NCI-H187 treated with DMSO at 0.1 percent for 48 hours (cell line): ENCODE measurements at regions not wholly inside any gene's neighbourhood (a gene's known extent, or its start where the extent isn't known, plus 50 kb on each side); places are given as distances from the start of the nearest gene placed in this dataset.

Source experiments
- DNase-seq: peaks from one replicate; lab custom pipeline; 2025; lab: John Stamatoyannopoulos, UW

- DNase-seq: no peak
These were observed 701.3 kb downstream of the TBC1D32 start for GRCh38 chr6:120632975-120633374.

- DNase-seq: no peak
These were observed 706.7 kb downstream of the TBC1D32 start for GRCh38 chr6:120627612-120628011.

GRCh38 chr6:120622127-120622631, 712.1 kb downstream of the TBC1D32 start:
- DNase-seq: no peak

GRCh38 chr6:120620900-120621299, 713.4 kb downstream of the TBC1D32 start:
- DNase-seq: no peak

GRCh38 chr6:120615238-120615637, 719.0 kb downstream of the TBC1D32 start:
- DNase-seq: no peak

GRCh38 chr6:120614723-120615122, 719.6 kb downstream of the TBC1D32 start:
- no peak for DNase-seq

- DNase-seq: no peak
These were observed 725.5 kb downstream of the TBC1D32 start for GRCh38 chr6:120608826-120609225.

GRCh38 chr6:120606743-120607142, 727.5 kb downstream of the TBC1D32 start:
- no peak for DNase-seq

- no peak for DNase-seq
These were observed 729.8 kb downstream of the TBC1D32 start for GRCh38 chr6:120604510-120604909.

- DNase-seq: no peak
These were observed 743.7 kb downstream of the TBC1D32 start for GRCh38 chr6:120590611-120591010.

GRCh38 chr6:120588424-120588823, 745.9 kb downstream of the TBC1D32 start:
- no peak for DNase-seq

GRCh38 chr6:120587381-120587780, 746.9 kb downstream of the TBC1D32 start:
- DNase-seq: no peak

- DNase-seq: no peak
These were observed 750.0 kb downstream of the TBC1D32 start for GRCh38 chr6:120584111-120584760.

GRCh38 chr6:120576061-120576460, 758.2 kb downstream of the TBC1D32 start:
- DNase-seq: no peak

- DNase-seq: no peak
These were observed 764.6 kb downstream of the TBC1D32 start for GRCh38 chr6:120569714-120570113.

GRCh38 chr6:120564779-120565178, 769.5 kb downstream of the TBC1D32 start:
- no peak for DNase-seq

- DNase-seq: no peak
These were observed 776.0 kb downstream of the TBC1D32 start for GRCh38 chr6:120558294-120558693.

GRCh38 chr6:120557554-120557953, 776.7 kb downstream of the TBC1D32 start:
- no peak for DNase-seq

- no peak for DNase-seq
These were observed 777.8 kb downstream of the TBC1D32 start for GRCh38 chr6:120556491-120556890.

- no peak for DNase-seq
These were observed 780.9 kb downstream of the TBC1D32 start for GRCh38 chr6:120553353-120553752.

- DNase-seq: no peak
These were observed 788.9 kb downstream of the TBC1D32 start for GRCh38 chr6:120545353-120545752.

GRCh38 chr6:120534954-120535353, 799.3 kb downstream of the TBC1D32 start:
- no peak for DNase-seq

- no peak for DNase-seq
These were observed 807.7 kb downstream of the TBC1D32 start for GRCh38 chr6:120526576-120526975.

GRCh38 chr6:120514544-120514943, 819.7 kb downstream of the TBC1D32 start:
- DNase-seq: no peak
